H1 (cell line): ENCODE measurements at regions not wholly inside any gene's neighbourhood (a gene's known extent, or its start where the extent isn't known, plus 50 kb on each side); places are given as distances from the start of the nearest gene placed in this dataset.

Experiments
- CTCF ChIA-PET: fragments of 300-600 bp; sonication (Branson Sonifier 250); formaldehyde crosslinking; loops from one replicate; lab custom pipeline; 2021; ENCODE audit not compliant: partially characterized antibody; lab: Charles Lee
- POLR2A ChIA-PET: fragments of 300-600 bp; sonication (Branson Sonifier 250); formaldehyde crosslinking; loops from one replicate; lab custom pipeline; 2021; ENCODE audit warnings: inconsistent platforms; ENCODE audit not compliant: partially characterized antibody; lab: Charles Lee
- DNase-seq, 2 experiments: peaks; one replicate each; pipeline versions ENCODE4 v3.0.0 to v3.0.0-alpha.2; 2010 to 2022; ENCODE audit warnings: low spot score in 2 of 2, low read depth in 1 of 2, mixed read lengths in 1 of 2
- FAIRE-seq: peaks from 2 replicates; lab custom pipeline; 2011; peaks lifted over from hg19 to GRCh38; lab: Jason Lieb, UNC
- H2AFZ ChIP-seq: 2 replicates; pipeline ENCODE4 v1.8.1; 2012; ENCODE audit warnings: low read length, inconsistent platforms
- H2AK5ac ChIP-seq: 2 replicates; pipeline ENCODE4 v1.6.1; 2013; ENCODE audit warnings: low read depth, low read length
- H2BK120ac ChIP-seq: replicated peaks from 2 replicates; pipeline ENCODE3; 2013; ENCODE audit warnings: low read depth, low read length, inconsistent platforms
- H2BK12ac ChIP-seq: 2 replicates; pipeline ENCODE4 v1.6.1; 2013; ENCODE audit warnings: low read depth, low read length
- H2BK15ac ChIP-seq: 2 replicates; pipeline ENCODE4 v1.6.1; 2013; ENCODE audit warnings: low read length
- H2BK20ac ChIP-seq: 2 replicates; pipeline ENCODE4 v1.6.1; 2013; ENCODE audit warnings: low read length
- H2BK5ac ChIP-seq: 2 replicates; pipeline ENCODE4 v1.6.1; 2013; ENCODE audit warnings: low read depth, low read length
- H3K14ac ChIP-seq: 2 replicates; pipeline ENCODE4 v1.6.1; 2013; ENCODE audit warnings: inconsistent platforms; ENCODE audit not compliant: insufficient read length
- H3K18ac ChIP-seq: 2 replicates; pipeline ENCODE4 v1.6.1; 2013; ENCODE audit warnings: low read length; ENCODE audit errors: extremely low read depth
- H3K23ac ChIP-seq: 2 replicates; pipeline ENCODE4 v1.6.1; 2013; ENCODE audit warnings: inconsistent platforms; ENCODE audit not compliant: insufficient read length
- H3K23me2 ChIP-seq: 2 replicates; pipeline ENCODE4 v1.6.1; 2013; ENCODE audit warnings: low read depth, low read length
- H3K27ac ChIP-seq: 2 replicates; pipeline ENCODE4 v1.6.1; 2011; ENCODE audit warnings: low read depth, low read length, inconsistent platforms
- H3K27me3 ChIP-seq, 4 experiments: replicated peaks in 1 of 4; 1 replicate in 1 of 4; 2 replicates in 3 of 4; pipeline versions ENCODE4 v1.6.1 to v1.8.1; 2011 to 2013; ENCODE audit warnings: low read length in 3 of 4, mild to moderate bottlenecking in 3 of 4, inconsistent platforms in 2 of 4, mixed read lengths in 2 of 4, moderate library complexity in 1 of 4; ENCODE audit not compliant: control insufficient read depth in 3 of 4, insufficient read depth in 3 of 4; ENCODE audit errors: extremely low read depth in 1 of 4
- H3K36me3 ChIP-seq, 4 experiments: 2 replicates each; pipeline versions ENCODE4 v1.6.1 to v1.8.1; 2011 to 2013; ENCODE audit warnings: mild to moderate bottlenecking in 4 of 4, low read length in 3 of 4, moderate library complexity in 2 of 4, control low read depth in 1 of 4, inconsistent platforms in 1 of 4; ENCODE audit not compliant: insufficient read depth in 4 of 4, control insufficient read depth in 2 of 4
- H3K4ac ChIP-seq: replicated peaks from 2 replicates; pipeline ENCODE3; 2013; ENCODE audit warnings: low read length, low read depth, mixed read lengths, inconsistent platforms; ENCODE audit not compliant: insufficient read length
- H3K4me1 ChIP-seq, 4 experiments: replicated peaks in 1 of 4; 1 replicate in 1 of 4; 2 replicates in 3 of 4; pipeline versions ENCODE4 v1.6.1 to v1.8.1; 2011 to 2013; ENCODE audit warnings: low read length in 3 of 4, inconsistent platforms in 2 of 4, mixed read lengths in 1 of 4; ENCODE audit not compliant: insufficient read depth in 4 of 4, control insufficient read depth in 3 of 4
- H3K4me2 ChIP-seq, 2 experiments: 2 replicates each; pipeline versions ENCODE4 v1.6.1 to v1.8.1; 2011 to 2013; ENCODE audit warnings: low read depth in 2 of 2, low read length in 2 of 2, control low read depth in 1 of 2, inconsistent platforms in 1 of 2, mild to moderate bottlenecking in 1 of 2; ENCODE audit not compliant: insufficient read depth in 1 of 2
- H3K4me3 ChIP-seq, 4 experiments: fragments of 200-600, 300-600 bp in 1 of 4; sonication (generic), shearing (Covaris generic), sonication (Bioruptor Twin) in 1 of 4; 2 replicates each; pipeline versions ENCODE4 v1.5.1 to v1.8.1; 2011 to 2016; ENCODE audit warnings: low read length in 4 of 4, low read depth in 3 of 4, control low read depth in 2 of 4, inconsistent platforms in 2 of 4, mild to moderate bottlenecking in 2 of 4, mixed read lengths in 1 of 4, moderate library complexity in 1 of 4; ENCODE audit not compliant: insufficient read depth in 2 of 4; ENCODE audit errors: extremely low read depth in 1 of 4
- H3K56ac ChIP-seq: replicated peaks from 2 replicates; pipeline ENCODE3; 2013; ENCODE audit warnings: low read depth, mild to moderate bottlenecking, mixed read lengths, low read length, inconsistent platforms; ENCODE audit not compliant: insufficient read length
- H3K79me1 ChIP-seq: 2 replicates; pipeline ENCODE4 v1.6.1; 2013; ENCODE audit warnings: low read depth, low read length, control low read depth
- H3K79me2 ChIP-seq, 2 experiments: 2 replicates each; pipeline versions ENCODE4 v1.6.1 to v1.8.1; 2012 to 2013; ENCODE audit warnings: low read length in 2 of 2, mild to moderate bottlenecking in 2 of 2, inconsistent platforms in 1 of 2; ENCODE audit not compliant: insufficient read depth in 2 of 2, control insufficient read depth in 1 of 2
- H3K9ac ChIP-seq, 4 experiments: replicated peaks in 1 of 4; 1 replicate in 1 of 4; 2 replicates in 3 of 4; pipeline versions ENCODE4 v1.6.1 to v1.8.1; 2011 to 2013; ENCODE audit warnings: low read depth in 3 of 4, low read length in 3 of 4, control low read depth in 2 of 4, mild to moderate bottlenecking in 2 of 4, moderate library complexity in 2 of 4, inconsistent platforms in 1 of 4; ENCODE audit errors: extremely low read depth in 1 of 4
- H3K9me3 ChIP-seq, 2 experiments: 2 replicates each; pipeline versions ENCODE4 v1.6.1 to v1.8.1; 2012 to 2013; ENCODE audit warnings: mild to moderate bottlenecking in 2 of 2, moderate library complexity in 2 of 2, control low read depth in 1 of 2, inconsistent platforms in 1 of 2, low read depth in 1 of 2, low read length in 1 of 2, mixed read lengths in 1 of 2; ENCODE audit not compliant: insufficient read depth in 2 of 2
- H4K20me1 ChIP-seq, 2 experiments: replicated peaks in 1 of 2; 2 replicates each; pipeline versions ENCODE3 to v1.8.1; 2011 to 2013; ENCODE audit warnings: inconsistent platforms in 2 of 2, low read length in 2 of 2, mild to moderate bottlenecking in 1 of 2; ENCODE audit not compliant: insufficient read depth in 2 of 2, control insufficient read depth in 1 of 2
- H4K5ac ChIP-seq: 2 replicates; pipeline ENCODE4 v1.6.1; 2013; ENCODE audit warnings: low read length, low read depth, mixed read lengths, inconsistent platforms; ENCODE audit not compliant: insufficient read length
- H4K8ac ChIP-seq: 2 replicates; pipeline ENCODE4 v1.8.0; 2013; ENCODE audit warnings: mild to moderate bottlenecking, moderate library complexity, low read length, inconsistent platforms; ENCODE audit not compliant: insufficient read depth; ENCODE audit errors: extremely low read depth
- H4K91ac ChIP-seq: replicated peaks from 2 replicates; pipeline ENCODE3; 2013; ENCODE audit warnings: low read length, mixed read lengths, inconsistent platforms; ENCODE audit not compliant: insufficient read length
- BRCA1 ChIP-seq: IDR thresholded peaks from 2 replicates; pipeline ENCODE4 v1.6.1; 2012; ENCODE audit warnings: low read depth, low read length, improper control_type of control experiment
- CEBPB ChIP-seq: IDR thresholded peaks from 2 replicates; pipeline ENCODE4 v1.6.1; 2012; ENCODE audit warnings: low read depth, low read length
- EP300 ChIP-seq, 2 experiments: IDR thresholded peaks; 1 replicate in 1 of 2; 2 replicates in 1 of 2; pipeline ENCODE4 v1.6.1; 2011 to 2012; ENCODE audit warnings: low read depth in 2 of 2, low read length in 2 of 2, mild to moderate bottlenecking in 2 of 2, borderline replicate concordance in 1 of 2, inconsistent platforms in 1 of 2, moderate library complexity in 1 of 2
- NRF1 ChIP-seq: IDR thresholded peaks from 2 replicates; pipeline ENCODE4 v1.6.1; 2011; ENCODE audit warnings: mild to moderate bottlenecking, low read depth, low read length, improper control_type of control experiment
- RNF2 ChIP-seq: fragments of 200-900, 300-1000 bp; sonication (generic); IDR thresholded peaks from 2 replicates; pipeline ENCODE4 v1.7.1; 2016; ENCODE audit warnings: borderline replicate concordance, low read depth, mild to moderate bottlenecking, antibody characterized with exemption, low read length; ENCODE audit not compliant: poor library complexity, severe bottlenecking; ENCODE audit errors: missing control alignments
- SRF ChIP-seq: IDR thresholded peaks from 2 replicates; pipeline ENCODE4 v1.6.1; 2011; ENCODE audit warnings: mild to moderate bottlenecking, low read depth, low read length, moderate library complexity
- TF ChIP-seq, protein P1 (sequence below): IDR thresholded peaks from 2 replicates; pipeline ENCODE4 v1.6.1; 2012; ENCODE audit warnings: low read length, inconsistent platforms
- TF ChIP-seq, protein P2 (sequence below): IDR thresholded peaks from 2 replicates; pipeline ENCODE4 v1.6.1; 2012; ENCODE audit warnings: inconsistent platforms

DNA sequence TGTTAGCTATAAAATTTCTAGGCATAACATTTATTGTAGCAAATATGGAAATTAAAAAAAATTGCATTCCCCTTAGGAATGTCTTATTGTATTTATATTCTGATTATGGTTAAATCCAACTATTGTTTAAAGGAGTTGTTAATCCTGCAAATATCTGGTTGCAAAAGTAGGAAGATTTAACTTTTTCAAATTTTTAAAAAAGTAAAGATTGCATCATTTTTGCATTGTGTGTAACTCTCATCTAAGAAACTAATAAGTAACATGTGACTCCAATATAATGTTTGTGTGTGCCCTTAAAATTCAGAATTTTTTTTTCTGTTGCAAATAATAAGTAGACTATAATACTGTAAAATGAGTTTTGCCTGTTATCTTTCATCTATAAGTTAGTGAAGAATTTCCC lies 204.1 kb upstream of the DPH6 start:
- no peak overlapping the region for H2BK12ac ChIP-seq
- no peaks in the 10 kb centered on the region for H4K20me1 ChIP-seq
- no peaks in the 10 kb centered on the region for H3K27me3 ChIP-seq
- TF ChIP-seq NRF1 (no peak), CEBPB (peak; percentile 18; the same call in 1 of the 2 replicates), RNF2 (no peak), SRF (no peak), EP300 (IDR thresholded peaks at IDR 0.05; ENCODE audit: borderline replicate concordance in 1 of 2, low read depth in 2 of 2, low read length in 2 of 2) (no peak), BRCA1 (no peak)
- TF ChIP-seq, protein P1, sequence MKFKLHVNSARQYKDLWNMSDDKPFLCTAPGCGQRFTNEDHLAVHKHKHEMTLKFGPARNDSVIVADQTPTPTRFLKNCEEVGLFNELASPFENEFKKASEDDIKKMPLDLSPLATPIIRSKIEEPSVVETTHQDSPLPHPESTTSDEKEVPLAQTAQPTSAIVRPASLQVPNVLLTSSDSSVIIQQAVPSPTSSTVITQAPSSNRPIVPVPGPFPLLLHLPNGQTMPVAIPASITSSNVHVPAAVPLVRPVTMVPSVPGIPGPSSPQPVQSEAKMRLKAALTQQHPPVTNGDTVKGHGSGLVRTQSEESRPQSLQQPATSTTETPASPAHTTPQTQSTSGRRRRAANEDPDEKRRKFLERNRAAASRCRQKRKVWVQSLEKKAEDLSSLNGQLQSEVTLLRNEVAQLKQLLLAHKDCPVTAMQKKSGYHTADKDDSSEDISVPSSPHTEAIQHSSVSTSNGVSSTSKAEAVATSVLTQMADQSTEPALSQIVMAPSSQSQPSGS, result no peak
- TF ChIP-seq, protein P2, sequence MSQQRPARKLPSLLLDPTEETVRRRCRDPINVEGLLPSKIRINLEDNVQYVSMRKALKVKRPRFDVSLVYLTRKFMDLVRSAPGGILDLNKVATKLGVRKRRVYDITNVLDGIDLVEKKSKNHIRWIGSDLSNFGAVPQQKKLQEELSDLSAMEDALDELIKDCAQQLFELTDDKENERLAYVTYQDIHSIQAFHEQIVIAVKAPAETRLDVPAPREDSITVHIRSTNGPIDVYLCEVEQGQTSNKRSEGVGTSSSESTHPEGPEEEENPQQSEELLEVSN, result no peak
- H3K4ac ChIP-seq, result no peak overlapping the region
- no peaks in the 10 kb centered on the region for H3K79me1 ChIP-seq
- H3K4me1 ChIP-seq, result peaks cover 0 to 4% (median 1%) of the 10 kb centered on the region in 4 experiments; a peak in 1 of 7 replicates
- POLR2A ChIA-PET, result no interaction called here
- DNase-seq (no peak), FAIRE-seq (no peak)
- no peak overlapping the region for H3K14ac ChIP-seq
- H3K23ac ChIP-seq, result no peak overlapping the region
- no peak overlapping the region for H3K18ac ChIP-seq
- no peak overlapping the region for H2BK20ac ChIP-seq
- H2AK5ac ChIP-seq, result no peak overlapping the region
- H2BK5ac ChIP-seq, result no peak overlapping the region
- H2AFZ ChIP-seq, result no peak overlapping the region
- H3K4me2 ChIP-seq, result no peak overlapping the region
- H3K56ac ChIP-seq, result no peak overlapping the region
- no peak overlapping the region for H4K5ac ChIP-seq
- H4K8ac ChIP-seq, result no peak overlapping the region
- H3K4me3 ChIP-seq, result no peak overlapping the region
- no peaks in the 10 kb centered on the region for H3K36me3 ChIP-seq
- H3K23me2 ChIP-seq, result no peaks in the 10 kb centered on the region; the same call in 1 of the 2 replicates
- H3K9me3 ChIP-seq, result no peaks in the 10 kb centered on the region
- no peaks in the 10 kb centered on the region for H3K79me2 ChIP-seq
- H2BK15ac ChIP-seq, result no peak overlapping the region
- no peak overlapping the region for H3K9ac ChIP-seq
- H2BK120ac ChIP-seq, result no peak overlapping the region
- H4K91ac ChIP-seq, result no peak overlapping the region
- no peak overlapping the region for H3K27ac ChIP-seq
- CTCF ChIA-PET, result interaction anchor here (0.7 to 2.0 kb wide), 3 partner anchors 9 to 55 kb away, joined by 3 to 15 read pairs (median 3); no protein-coding TSS in a partner anchor
